GM13976 (cell line): ENCODE measurements at regions not wholly inside any gene's neighbourhood (a gene's known extent, or its start where the extent isn't known, plus 50 kb on each side); places are given as distances from the start of the nearest gene placed in this dataset.

Experiments
- DNase-seq: peaks from one replicate; pipeline ENCODE4 v3.0.0; 2012; ENCODE audit warnings: low spot score
- in situ Hi-C: fragments of 300-500 bp; cut with MboI; formaldehyde crosslinking; loops from one replicate; pipeline ENCODE4 v1.12.0; 2022; ENCODE audit warnings: low sequenced_read_pairs, mixed read lengths, inconsistent platforms; ENCODE audit not compliant: unreplicated experiment
- TF ChIP-seq, protein P1 (sequence below): IDR thresholded peaks from 2 replicates; pipeline ENCODE4 v1.5.1; 2012; ENCODE audit warnings: borderline replicate concordance, mild to moderate bottlenecking; ENCODE audit not compliant: insufficient read depth; ENCODE audit errors: extremely low read depth, missing control alignments, control extremely low read depth

GRCh38 chr3:78177780-78178179 is 1137.9 kb downstream of the ROBO2 start:
- TF ChIP-seq, protein P1, sequence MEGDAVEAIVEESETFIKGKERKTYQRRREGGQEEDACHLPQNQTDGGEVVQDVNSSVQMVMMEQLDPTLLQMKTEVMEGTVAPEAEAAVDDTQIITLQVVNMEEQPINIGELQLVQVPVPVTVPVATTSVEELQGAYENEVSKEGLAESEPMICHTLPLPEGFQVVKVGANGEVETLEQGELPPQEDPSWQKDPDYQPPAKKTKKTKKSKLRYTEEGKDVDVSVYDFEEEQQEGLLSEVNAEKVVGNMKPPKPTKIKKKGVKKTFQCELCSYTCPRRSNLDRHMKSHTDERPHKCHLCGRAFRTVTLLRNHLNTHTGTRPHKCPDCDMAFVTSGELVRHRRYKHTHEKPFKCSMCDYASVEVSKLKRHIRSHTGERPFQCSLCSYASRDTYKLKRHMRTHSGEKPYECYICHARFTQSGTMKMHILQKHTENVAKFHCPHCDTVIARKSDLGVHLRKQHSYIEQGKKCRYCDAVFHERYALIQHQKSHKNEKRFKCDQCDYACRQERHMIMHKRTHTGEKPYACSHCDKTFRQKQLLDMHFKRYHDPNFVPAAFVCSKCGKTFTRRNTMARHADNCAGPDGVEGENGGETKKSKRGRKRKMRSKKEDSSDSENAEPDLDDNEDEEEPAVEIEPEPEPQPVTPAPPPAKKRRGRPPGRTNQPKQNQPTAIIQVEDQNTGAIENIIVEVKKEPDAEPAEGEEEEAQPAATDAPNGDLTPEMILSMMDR: no peak
- in situ Hi-C loops: no loop called here

DNA sequence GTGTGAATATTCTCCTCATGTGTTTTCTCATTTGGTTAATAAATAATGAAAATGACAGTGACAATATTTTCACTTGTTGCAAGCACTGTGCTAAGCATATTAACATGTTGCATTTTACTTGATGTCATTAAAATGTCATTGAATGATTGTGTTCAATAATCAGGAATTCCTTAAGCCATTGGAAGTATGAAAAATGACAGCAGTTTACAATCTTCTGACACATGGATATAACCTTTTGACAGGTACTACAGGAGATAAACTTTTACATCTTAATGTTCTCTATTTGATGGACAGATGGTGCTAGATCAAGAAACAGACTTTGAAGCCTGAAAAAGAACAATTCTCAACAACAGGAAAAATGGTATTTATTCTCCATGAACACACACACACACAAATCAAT is 1138.3 kb downstream of the ROBO2 start:
- DNase-seq: no peak
- TF ChIP-seq, protein P1: no peak
- in situ Hi-C loops: no loop called here

More at GRCh38 chr3:78177780-78178179, 1137.9 kb downstream of the ROBO2 start:
- no peak for DNase-seq

GRCh38 chr3:78178740-78179363 is 1139.0 kb downstream of the ROBO2 start:
- no peak for DNase-seq
- TF ChIP-seq, protein P1: no peak
- in situ Hi-C loops: no loop called here

GRCh38 chr3:78183906-78184599 is 1144.2 kb downstream of the ROBO2 start:
- TF ChIP-seq, protein P1: no peak
- in situ Hi-C loops: no loop called here

DNA sequence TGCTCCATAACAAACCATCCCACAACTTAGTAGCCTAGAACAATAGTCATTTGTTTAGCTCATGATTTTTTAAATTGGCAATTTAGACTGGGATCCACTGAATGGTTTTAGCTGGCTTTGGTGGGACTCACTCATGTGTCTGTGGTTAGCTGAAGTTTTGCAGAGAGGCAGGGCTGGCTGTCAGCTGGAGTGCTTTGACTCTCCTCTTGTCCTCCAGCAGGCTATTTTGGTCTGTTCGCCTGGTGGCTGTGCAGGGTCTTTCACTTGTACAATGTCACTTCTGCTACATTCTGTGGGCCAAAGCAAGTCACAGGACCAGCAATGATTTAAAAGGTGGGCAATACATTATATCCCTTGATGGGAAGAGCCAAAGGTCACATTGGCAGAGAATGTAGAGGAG is 1146.5 kb downstream of the ROBO2 start:
- DNase-seq: no peak
- TF ChIP-seq, protein P1: no peak
- in situ Hi-C loops: no loop called here

More at GRCh38 chr3:78183906-78184599, 1144.2 kb downstream of the ROBO2 start:
- no peak for DNase-seq

DNA sequence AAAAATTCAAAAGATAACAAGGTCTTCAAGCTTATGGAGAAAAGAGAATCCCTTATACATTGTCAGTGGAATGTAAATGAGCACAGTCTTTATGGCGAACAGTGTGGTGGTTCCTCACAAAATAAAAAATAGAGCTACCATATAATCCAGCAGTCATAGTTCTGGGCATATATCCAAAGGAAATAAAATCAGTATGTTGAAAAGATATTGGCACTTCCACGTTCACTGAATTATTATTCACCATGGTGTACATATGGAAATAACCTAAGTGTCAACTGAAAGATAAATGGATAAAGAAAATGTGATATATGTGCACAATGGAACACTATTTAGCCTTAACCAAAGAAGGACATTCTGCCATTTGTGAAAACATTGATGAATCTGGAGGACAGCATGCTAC is 1161.2 kb downstream of the ROBO2 start:
- TF ChIP-seq, protein P1: no peak
- in situ Hi-C loops: no loop called here
- no peak for DNase-seq
